ENCODE measurements at regions not wholly inside any gene's neighbourhood (a gene's known extent, or its start where the extent isn't known, plus 50 kb on each side); places are given as distances from the start of the nearest gene placed in this dataset.

DNA sequence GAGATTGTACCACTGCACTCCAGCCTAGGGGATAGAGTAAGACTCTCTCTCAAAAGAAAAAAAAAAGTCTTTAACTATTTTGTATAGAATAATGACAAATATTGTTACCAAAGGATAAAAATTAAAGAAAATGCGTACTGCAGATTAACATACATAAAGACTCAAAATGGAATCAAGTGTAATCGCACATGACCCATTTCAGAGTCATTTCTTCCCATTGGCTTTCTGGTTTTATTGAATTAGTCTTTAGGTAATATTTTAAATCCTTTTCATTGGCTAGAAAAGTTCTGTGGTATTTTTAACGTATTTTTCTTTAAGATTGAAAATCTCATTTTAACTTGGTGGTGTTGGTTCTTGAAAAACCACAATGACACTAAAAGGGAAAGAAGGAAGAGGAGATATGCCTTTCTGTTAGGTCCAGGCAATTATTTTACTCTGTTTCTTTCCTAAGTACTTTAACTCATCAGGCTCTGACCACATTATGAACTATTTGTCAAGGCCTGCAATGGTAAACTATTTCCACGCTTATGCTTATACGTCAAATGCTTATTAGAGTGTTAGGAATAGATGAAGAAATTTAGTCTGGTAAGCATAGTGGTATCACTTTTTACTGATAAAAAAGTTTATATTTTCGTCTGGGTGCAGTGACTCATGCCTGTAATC lies 52.3 kb downstream of the PLEKHG1 start:
- Histone ChIP-seq H3K9me3 (ENCODE audit: control insufficient read depth in 5 of 5, low read length in 5 of 5) (no peaks in the 10 kb centered on the region), H3K4me1 (ENCODE audit: control insufficient read depth in 5 of 5, insufficient read depth in 5 of 5, low read length in 5 of 5) (peaks cover 0 to 5% (median 0%) of the 10 kb centered on the region in 5 donors), H3K4me3 (ENCODE audit: low read depth in 1 of 5, low read length in 5 of 5) (no peak overlapping the region), H3K9ac (ENCODE audit: low read length in 5 of 5) (no peak overlapping the region), H3K27me3 (ENCODE audit: control insufficient read depth in 5 of 5, insufficient read depth in 4 of 5, low read length in 5 of 5) (no peaks in the 10 kb centered on the region), H3K36me3 (ENCODE audit: control insufficient read depth in 5 of 5, insufficient read depth in 5 of 5, low read length in 5 of 5) (peaks cover 0 to 2% (median 0%) of the 10 kb centered on the region in 5 donors), H3K27ac (ENCODE audit: low read depth, low read length) (no peak overlapping the region)

DNA sequence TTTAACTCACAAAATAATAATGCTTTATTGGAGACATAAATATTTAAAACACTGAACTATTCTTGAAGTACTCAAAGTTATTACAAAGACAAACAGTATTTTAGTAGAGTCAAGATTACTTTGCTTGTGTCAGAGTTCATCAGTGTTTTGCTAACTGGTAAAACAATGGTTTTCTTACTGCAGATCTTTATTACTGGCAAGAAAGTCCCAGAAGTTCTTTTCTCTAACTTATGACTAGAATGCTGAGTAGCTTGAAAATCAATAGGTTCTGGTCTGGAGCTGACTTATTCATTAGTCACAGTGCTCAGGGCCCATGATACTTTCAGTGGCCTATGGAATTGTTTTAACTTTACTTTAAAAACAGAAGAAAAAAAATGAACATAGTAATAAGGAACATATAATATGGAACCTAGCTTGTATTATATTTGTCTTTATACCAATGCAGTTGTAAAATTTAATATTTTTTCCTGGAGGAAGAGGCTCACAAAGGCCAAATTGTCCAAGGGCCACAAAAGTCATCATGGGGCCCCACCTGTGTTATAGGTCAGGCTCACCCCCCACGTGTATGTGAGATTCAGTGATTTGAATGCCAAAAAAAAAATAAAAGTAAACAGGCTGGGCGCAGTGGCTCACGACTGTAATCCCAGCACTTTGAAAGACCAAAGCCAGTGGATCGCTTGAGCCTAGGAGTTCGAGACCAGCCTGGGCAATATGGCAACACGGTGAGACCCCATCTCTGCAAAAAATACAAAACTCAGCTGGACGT lies 53.3 kb downstream of the PLEKHG1 start:
- Histone ChIP-seq H3K9ac (ENCODE audit: low read length in 5 of 5) (no peak overlapping the region), H3K27ac (ENCODE audit: low read depth, low read length) (no peak overlapping the region), H3K27me3 (ENCODE audit: control insufficient read depth in 5 of 5, insufficient read depth in 4 of 5, low read length in 5 of 5) (no peaks in the 10 kb centered on the region), H3K4me1 (ENCODE audit: control insufficient read depth in 5 of 5, insufficient read depth in 5 of 5, low read length in 5 of 5) (peaks cover 0 to 10% (median 0%) of the 10 kb centered on the region in 5 donors), H3K9me3 (ENCODE audit: control insufficient read depth in 5 of 5, low read length in 5 of 5) (no peaks in the 10 kb centered on the region), H3K36me3 (ENCODE audit: control insufficient read depth in 5 of 5, insufficient read depth in 5 of 5, low read length in 5 of 5) (peaks cover 0 to 2% (median 0%) of the 10 kb centered on the region in 5 donors), H3K4me3 (ENCODE audit: low read depth in 1 of 5, low read length in 5 of 5) (no peak overlapping the region)

DNA sequence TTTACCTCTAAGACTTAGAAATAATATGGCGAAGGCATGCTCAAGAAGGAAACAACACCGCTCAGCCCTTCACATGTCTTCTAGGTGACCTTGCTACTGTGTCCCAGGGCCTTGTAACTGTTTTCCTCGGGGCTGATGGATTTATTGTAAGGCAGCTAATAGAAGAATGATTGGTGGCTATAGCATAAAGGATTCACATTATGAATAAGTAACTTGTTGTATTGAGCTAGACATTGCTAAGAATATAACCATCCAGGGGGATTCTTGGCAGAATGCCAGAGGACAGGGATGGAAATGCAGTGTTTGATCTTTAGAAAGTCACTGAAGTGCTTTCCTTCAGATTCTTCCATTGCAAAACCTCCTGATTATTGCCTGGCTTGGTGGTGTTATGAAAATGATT lies 54.9 kb downstream of the PLEKHG1 start:
- Histone ChIP-seq H3K27ac (ENCODE audit: low read depth, low read length) (no peak overlapping the region), H3K4me1 (ENCODE audit: control insufficient read depth in 5 of 5, insufficient read depth in 5 of 5, low read length in 5 of 5) (peaks cover 0 to 11% (median 0%) of the 10 kb centered on the region in 5 donors), H3K9me3 (ENCODE audit: control insufficient read depth in 5 of 5, low read length in 5 of 5) (no peaks in the 10 kb centered on the region), H3K4me3 (ENCODE audit: low read depth in 1 of 5, low read length in 5 of 5) (no peak overlapping the region), H3K9ac (ENCODE audit: low read length in 5 of 5) (no peak overlapping the region), H3K27me3 (ENCODE audit: control insufficient read depth in 5 of 5, insufficient read depth in 4 of 5, low read length in 5 of 5) (no peaks in the 10 kb centered on the region), H3K36me3 (ENCODE audit: control insufficient read depth in 5 of 5, insufficient read depth in 5 of 5, low read length in 5 of 5) (peaks cover 0 to 2% (median 0%) of the 10 kb centered on the region in 5 donors)

DNA sequence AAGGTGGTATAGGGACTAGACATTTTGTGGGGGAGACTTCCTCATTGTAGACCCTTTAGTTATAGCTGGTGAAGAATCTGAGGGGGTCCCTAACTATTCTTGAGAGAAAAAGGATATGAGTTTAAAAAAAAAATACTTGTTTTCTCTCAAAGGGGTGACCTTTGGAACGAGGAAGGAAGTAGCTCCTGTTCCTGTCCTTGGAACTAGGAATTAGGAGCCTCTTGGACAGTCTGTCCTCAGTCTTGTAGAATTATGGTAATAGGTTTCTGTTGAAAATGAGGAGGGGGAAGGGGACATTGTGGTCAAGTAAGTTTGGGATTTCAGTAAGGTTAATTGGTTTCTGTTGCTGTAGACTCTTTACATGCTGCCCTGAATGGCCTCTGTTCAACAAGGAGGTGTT lies 56.5 kb downstream of the PLEKHG1 start:
- Histone ChIP-seq H3K4me3 (ENCODE audit: low read depth in 1 of 5, low read length in 5 of 5) (no peak overlapping the region), H3K4me1 (ENCODE audit: control insufficient read depth in 5 of 5, insufficient read depth in 5 of 5, low read length in 5 of 5) (peaks cover 0 to 11% (median 0%) of the 10 kb centered on the region in 5 donors), H3K27ac (ENCODE audit: low read depth, low read length) (no peak overlapping the region), H3K9ac (ENCODE audit: low read length in 5 of 5) (no peak overlapping the region), H3K36me3 (ENCODE audit: control insufficient read depth in 5 of 5, insufficient read depth in 5 of 5, low read length in 5 of 5) (peaks cover 0 to 2% (median 0%) of the 10 kb centered on the region in 5 donors), H3K9me3 (ENCODE audit: control insufficient read depth in 5 of 5, low read length in 5 of 5) (no peaks in the 10 kb centered on the region), H3K27me3 (ENCODE audit: control insufficient read depth in 5 of 5, insufficient read depth in 4 of 5, low read length in 5 of 5) (no peaks in the 10 kb centered on the region)

DNA sequence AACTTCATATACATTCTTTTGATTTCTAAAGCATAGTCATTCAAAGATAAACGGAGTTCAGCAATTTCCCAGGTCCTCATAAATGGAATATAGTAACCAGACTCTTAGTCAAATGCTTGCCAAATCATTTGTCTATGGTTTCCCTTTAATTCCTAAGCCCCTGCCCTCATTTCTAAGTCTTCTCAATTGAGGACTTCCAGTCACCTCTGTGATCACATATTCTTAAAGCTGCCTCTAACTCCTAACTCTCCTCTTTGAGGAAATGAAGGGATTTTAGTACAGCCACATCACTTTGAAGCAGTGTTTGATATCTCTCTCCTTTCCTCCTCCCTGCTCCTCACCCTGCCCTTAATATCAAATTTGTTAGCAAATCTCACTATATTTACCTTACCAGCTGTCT lies 58.7 kb downstream of the PLEKHG1 start:
- Histone ChIP-seq H3K4me1 (ENCODE audit: control insufficient read depth in 5 of 5, insufficient read depth in 5 of 5, low read length in 5 of 5) (peaks cover 0 to 11% (median 0%) of the 10 kb centered on the region in 5 donors), H3K36me3 (ENCODE audit: control insufficient read depth in 5 of 5, insufficient read depth in 5 of 5, low read length in 5 of 5) (no peaks in the 10 kb centered on the region), H3K4me3 (ENCODE audit: low read depth in 1 of 5, low read length in 5 of 5) (no peak overlapping the region), H3K9me3 (ENCODE audit: control insufficient read depth in 5 of 5, low read length in 5 of 5) (no peaks in the 10 kb centered on the region), H3K9ac (ENCODE audit: low read length in 5 of 5) (no peak overlapping the region), H3K27ac (ENCODE audit: low read depth, low read length) (no peak overlapping the region), H3K27me3 (ENCODE audit: control insufficient read depth in 5 of 5, insufficient read depth in 4 of 5, low read length in 5 of 5) (no peaks in the 10 kb centered on the region)

DNA sequence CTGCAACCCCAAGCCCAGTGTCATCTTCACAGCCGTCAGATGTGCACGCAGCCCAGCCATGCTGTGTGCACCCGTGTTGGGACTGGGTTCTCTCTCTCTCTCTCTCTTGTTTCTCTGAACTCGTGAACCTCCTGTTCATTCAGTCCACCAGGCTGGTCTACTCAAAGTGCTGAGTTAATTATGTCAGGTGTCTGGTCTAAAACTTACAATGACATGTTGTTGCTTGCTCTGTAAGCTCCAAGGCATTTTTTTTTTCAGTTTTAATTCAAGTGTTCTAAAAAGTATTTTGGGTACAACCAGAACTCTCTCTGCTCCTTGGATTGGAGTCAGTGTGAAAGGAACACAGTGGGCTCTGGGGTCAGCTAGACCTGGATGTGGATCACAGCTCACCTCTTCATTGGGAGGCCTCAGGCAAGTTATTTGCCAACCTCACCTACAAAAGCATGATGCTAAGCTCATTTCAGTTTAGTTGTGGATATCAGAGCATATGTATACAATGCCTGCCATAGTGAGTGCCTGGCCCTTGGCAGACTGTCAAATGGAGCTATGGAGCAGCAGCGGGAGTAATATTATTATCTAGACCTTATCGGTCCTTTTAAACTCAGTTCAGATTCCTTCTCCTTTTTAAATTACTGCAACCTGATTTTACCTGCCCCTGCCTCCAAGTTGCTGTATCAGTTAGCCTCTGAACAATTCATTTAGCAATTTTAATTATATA lies 59.5 kb downstream of the PLEKHG1 start:
- H3K27ac ChIP-seq (ENCODE audit: low read depth, low read length) = no peak overlapping the region
- H3K4me1 ChIP-seq (ENCODE audit: control insufficient read depth in 5 of 5, insufficient read depth in 5 of 5, low read length in 5 of 5) = peaks cover 0 to 11% (median 0%) of the 10 kb centered on the region in 5 donors
- H3K27me3 ChIP-seq (ENCODE audit: control insufficient read depth in 5 of 5, insufficient read depth in 4 of 5, low read length in 5 of 5) = no peaks in the 10 kb centered on the region
- H3K4me3 ChIP-seq (ENCODE audit: low read depth in 1 of 5, low read length in 5 of 5) = no peak overlapping the region
- no peak overlapping the region for H3K9ac ChIP-seq (ENCODE audit: low read length in 5 of 5)
- no peaks in the 10 kb centered on the region for H3K36me3 ChIP-seq (ENCODE audit: control insufficient read depth in 5 of 5, insufficient read depth in 5 of 5, low read length in 5 of 5)
- H3K9me3 ChIP-seq (ENCODE audit: control insufficient read depth in 5 of 5, low read length in 5 of 5) = no peaks in the 10 kb centered on the region

DNA sequence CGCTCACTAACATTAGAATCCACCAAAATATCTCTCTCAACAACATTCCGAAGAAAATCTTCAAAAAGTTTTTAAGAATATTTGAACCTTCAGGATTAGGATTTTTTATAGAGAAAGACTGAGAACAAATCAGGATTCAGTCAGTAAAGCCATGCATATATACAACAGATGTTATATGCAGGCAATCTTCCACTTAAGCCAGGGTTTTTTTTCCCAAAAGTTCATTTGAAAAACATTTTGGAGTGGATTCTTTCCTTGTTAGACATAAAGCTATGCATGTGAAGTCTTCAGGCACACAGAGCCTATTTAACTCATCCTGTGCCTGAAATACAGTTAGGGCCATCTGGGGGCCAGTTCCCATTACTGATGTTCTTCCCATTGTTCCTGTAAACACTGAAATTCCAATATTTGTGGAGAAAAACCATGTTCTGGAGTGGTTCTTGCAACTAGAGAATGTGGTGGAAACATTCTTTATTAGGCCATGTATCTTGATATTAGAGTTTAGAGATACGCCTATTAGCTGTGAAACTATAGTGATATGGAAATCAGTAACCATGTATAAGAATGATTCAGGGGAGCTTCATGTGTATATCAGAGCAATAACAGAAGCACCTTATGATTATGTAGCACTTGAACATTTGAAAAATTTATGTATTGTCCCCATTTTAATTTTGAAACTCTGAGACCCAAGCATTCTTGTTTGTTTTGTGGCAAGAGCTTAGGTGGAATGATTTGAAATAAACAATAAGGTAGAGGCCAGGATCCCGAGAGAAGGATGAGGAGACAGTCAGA lies 61.7 kb downstream of the PLEKHG1 start:
- no peaks in the 10 kb centered on the region for H3K36me3 ChIP-seq (ENCODE audit: control insufficient read depth in 5 of 5, insufficient read depth in 5 of 5, low read length in 5 of 5)
- no peaks in the 10 kb centered on the region for H3K9me3 ChIP-seq (ENCODE audit: control insufficient read depth in 5 of 5, low read length in 5 of 5)
- no peak overlapping the region for H3K27ac ChIP-seq (ENCODE audit: low read depth, low read length)
- no peaks in the 10 kb centered on the region for H3K27me3 ChIP-seq (ENCODE audit: control insufficient read depth in 5 of 5, insufficient read depth in 4 of 5, low read length in 5 of 5)
- no peak overlapping the region for H3K9ac ChIP-seq (ENCODE audit: low read length in 5 of 5)
- H3K4me3 ChIP-seq (ENCODE audit: low read depth in 1 of 5, low read length in 5 of 5) = no peak overlapping the region
- peaks cover 0 to 19% (median 3%) of the 10 kb centered on the region in 5 donors for H3K4me1 ChIP-seq (ENCODE audit: control insufficient read depth in 5 of 5, insufficient read depth in 5 of 5, low read length in 5 of 5)

DNA sequence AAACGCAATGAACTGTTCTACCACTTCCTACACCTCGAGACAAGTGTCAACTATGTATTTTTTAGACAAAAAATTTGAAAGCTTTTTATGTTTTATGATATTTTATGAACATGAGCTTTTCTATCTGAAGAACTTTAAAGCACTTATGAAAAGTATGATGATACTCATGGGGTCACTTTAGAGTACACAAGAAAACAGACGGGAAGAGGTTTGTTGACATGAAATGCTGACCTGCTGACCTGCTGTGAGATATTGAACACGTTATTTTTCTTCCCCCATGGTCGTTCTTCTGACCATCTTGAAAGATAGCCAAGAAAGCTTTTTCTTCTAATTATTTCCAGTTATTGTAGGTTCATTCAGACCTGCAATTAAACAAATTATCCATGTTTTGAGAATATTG lies 63.1 kb downstream of the PLEKHG1 start:
- peaks cover 2 to 20% (median 7%) of the 10 kb centered on the region in 5 donors for H3K4me1 ChIP-seq (ENCODE audit: control insufficient read depth in 5 of 5, insufficient read depth in 5 of 5, low read length in 5 of 5)
- no peak overlapping the region for H3K27ac ChIP-seq (ENCODE audit: low read depth, low read length)
- H3K9ac ChIP-seq (ENCODE audit: low read length in 5 of 5) = no peak overlapping the region
- H3K36me3 ChIP-seq (ENCODE audit: control insufficient read depth in 5 of 5, insufficient read depth in 5 of 5, low read length in 5 of 5) = no peaks in the 10 kb centered on the region
- H3K4me3 ChIP-seq (ENCODE audit: low read depth in 1 of 5, low read length in 5 of 5) = no peak overlapping the region
- no peaks in the 10 kb centered on the region for H3K9me3 ChIP-seq (ENCODE audit: control insufficient read depth in 5 of 5, low read length in 5 of 5)
- no peaks in the 10 kb centered on the region for H3K27me3 ChIP-seq (ENCODE audit: control insufficient read depth in 5 of 5, insufficient read depth in 4 of 5, low read length in 5 of 5)

DNA sequence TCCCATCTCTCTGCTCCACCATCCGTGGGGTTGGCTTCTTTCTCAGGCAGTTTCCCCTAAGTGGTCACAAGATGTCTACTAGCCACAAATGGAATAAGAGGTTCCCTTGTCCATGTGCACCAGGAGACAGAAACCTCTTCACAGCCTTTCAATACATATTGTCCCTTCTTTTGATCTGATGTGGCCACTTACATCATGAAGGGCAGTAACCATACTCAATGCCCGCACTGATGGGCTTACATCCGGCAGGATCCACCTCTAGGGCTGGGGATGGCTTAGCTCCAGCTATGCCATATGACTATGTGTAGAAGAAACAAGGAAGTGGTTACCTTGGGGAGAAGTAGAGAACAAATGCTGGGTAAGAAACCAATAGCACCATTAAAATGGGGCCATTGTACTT lies 64.4 kb downstream of the PLEKHG1 start:
- Histone ChIP-seq H3K9me3 (ENCODE audit: control insufficient read depth in 5 of 5, low read length in 5 of 5) (no peaks in the 10 kb centered on the region), H3K9ac (ENCODE audit: low read length in 5 of 5) (no peak overlapping the region), H3K36me3 (ENCODE audit: control insufficient read depth in 5 of 5, insufficient read depth in 5 of 5, low read length in 5 of 5) (no peaks in the 10 kb centered on the region), H3K4me3 (ENCODE audit: low read depth in 1 of 5, low read length in 5 of 5) (no peak overlapping the region), H3K27me3 (ENCODE audit: control insufficient read depth in 5 of 5, insufficient read depth in 4 of 5, low read length in 5 of 5) (no peaks in the 10 kb centered on the region), H3K4me1 (ENCODE audit: control insufficient read depth in 5 of 5, insufficient read depth in 5 of 5, low read length in 5 of 5) (peaks cover 5 to 30% (median 20%) of the 10 kb centered on the region in 5 donors), H3K27ac (ENCODE audit: low read depth, low read length) (no peak overlapping the region)

Data from subcutaneous abdominal adipose tissue (tissue), 5 donors.